ENCODE measurements at regions not wholly inside any gene's neighbourhood (a gene's known extent, or its start where the extent isn't known, plus 50 kb on each side); places are given as distances from the start of the nearest gene placed in this dataset.

DNA sequence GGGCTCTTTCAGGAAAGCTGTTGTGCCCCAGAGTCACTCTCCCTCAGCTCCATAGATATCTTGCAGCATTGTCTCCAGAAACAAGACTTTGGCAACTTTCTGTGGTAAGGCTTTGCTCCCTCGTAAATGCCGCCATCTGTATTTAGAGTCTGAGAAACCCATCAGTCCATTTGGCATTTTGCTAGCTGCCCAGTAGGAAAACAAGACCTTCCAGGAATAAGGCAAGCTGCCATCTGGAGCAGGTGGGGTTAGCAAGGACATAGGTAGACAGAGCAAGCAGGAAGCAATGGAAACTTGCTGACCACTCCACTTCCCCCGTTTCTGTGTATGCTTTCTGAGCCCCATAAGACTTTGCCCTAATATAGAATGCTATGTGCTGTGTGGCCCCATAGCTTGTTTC lies 131.9 kb downstream of the SPATA19 start:
- no peak for TF ChIP-seq POLR2A (IDR thresholded peaks at IDR 0.05; ENCODE audit: low read depth, low read length)
- TF ChIP-seq POLR2AphosphoS5 (IDR thresholded peaks at IDR 0.05; ENCODE audit: low read depth, low read length): no peak
- TF ChIP-seq TAF1 (IDR thresholded peaks at IDR 0.05; ENCODE audit: low read depth, low read length): no peak
- TF ChIP-seq SPI1 (IDR thresholded peaks at IDR 0.05; ENCODE audit: low read depth, low read length): no peak
- no peak for TF ChIP-seq POU2F2 (IDR thresholded peaks at IDR 0.05; ENCODE audit: low read depth, low read length)
- no peak for TF ChIP-seq PAX5 (IDR thresholded peaks at IDR 0.05; ENCODE audit: insufficient read depth, low read length, severe bottlenecking)
